AG09309 (cell line): ENCODE measurements at regions not wholly inside any gene's neighbourhood (a gene's known extent, or its start where the extent isn't known, plus 50 kb on each side); places are given as distances from the start of the nearest gene placed in this dataset.

Experiments used
- DNase-seq: peaks from one replicate; pipeline ENCODE4 v3.0.0-alpha.2; 2010; ENCODE audit warnings: low read depth
- H3K4me3 ChIP-seq: 2 replicates; pipeline ENCODE4 v1.5.1; 2011; ENCODE audit warnings: mild to moderate bottlenecking, low read depth, low read length, moderate library complexity; ENCODE audit not compliant: control insufficient read depth
- CTCF ChIP-seq: IDR thresholded peaks from 2 replicates; pipeline ENCODE4 v1.5.1; 2011; ENCODE audit warnings: mild to moderate bottlenecking, low read depth, low read length, inconsistent platforms; ENCODE audit not compliant: insufficient read depth, control insufficient read depth; ENCODE audit errors: missing control alignments

DNA sequence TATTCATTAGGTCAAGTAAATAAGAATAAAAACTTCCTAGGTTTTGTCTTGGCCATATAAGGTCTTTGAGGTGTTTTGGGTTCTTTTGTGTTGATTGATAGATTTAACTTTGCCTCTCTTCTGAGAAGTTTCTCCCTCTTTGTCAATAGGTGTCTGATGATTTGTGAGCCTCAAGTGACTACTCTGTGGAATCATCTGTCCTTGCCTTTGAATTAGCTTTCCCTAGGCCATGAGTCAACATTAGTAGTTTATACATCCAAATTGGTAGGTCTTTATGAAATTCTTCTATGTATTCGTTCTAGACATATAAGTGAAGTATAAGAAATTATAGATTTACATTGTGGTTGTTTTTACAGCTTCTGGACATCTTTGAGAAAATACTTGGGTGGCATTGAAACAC is 864.4 kb downstream of the USP25 start:
- no peak for TF ChIP-seq CTCF
- DNase-seq, result no peak
- H3K4me3 ChIP-seq, result no peak overlapping the region

DNA sequence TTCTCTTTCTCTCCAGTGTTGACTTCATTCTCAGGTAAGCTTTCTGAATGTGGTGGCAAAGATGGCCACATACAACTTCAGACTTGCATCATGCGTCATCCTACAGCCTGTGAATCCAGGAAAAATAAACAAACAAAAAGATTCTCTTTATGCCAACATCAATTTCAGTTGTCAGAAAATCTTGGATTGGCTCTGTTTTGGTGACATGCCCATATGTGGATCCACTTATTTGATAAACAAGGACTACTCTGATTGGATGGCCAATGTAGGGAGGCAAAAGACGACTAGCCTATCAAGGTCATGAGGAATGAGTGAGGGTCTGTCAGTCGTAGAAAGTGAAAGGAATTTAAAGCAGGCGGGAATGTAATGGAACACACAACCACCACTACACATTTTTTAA is 866.6 kb downstream of the USP25 start:
- no peak for TF ChIP-seq CTCF
- DNase-seq, result no peak
- H3K4me3 ChIP-seq, result no peak overlapping the region

DNA sequence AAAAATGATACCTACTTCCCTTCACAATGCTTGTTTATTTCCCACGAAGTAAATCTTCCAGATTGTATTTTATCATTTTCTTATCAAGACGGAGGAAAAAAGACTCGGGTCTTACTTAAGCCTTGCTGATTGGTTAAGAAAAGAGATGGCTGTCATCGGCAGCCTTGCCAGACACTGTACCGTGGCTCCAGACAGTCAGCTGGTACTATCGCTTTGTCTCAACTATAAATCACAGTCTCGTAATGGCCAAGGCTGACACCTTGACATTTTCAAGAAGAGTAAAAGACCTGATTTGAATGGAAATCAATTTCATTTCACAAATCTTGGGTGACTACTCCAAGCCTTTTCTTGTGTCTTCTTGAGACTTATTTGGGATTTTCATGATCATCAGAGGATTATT is 868.0 kb downstream of the USP25 start:
- TF ChIP-seq CTCF, result no peak
- DNase-seq, result no peak
- no peak overlapping the region for H3K4me3 ChIP-seq

- H3K4me3 ChIP-seq, result no peak overlapping the region
Measured at GRCh38 chr21:16605597-16605996, 875.8 kb downstream of the USP25 start.

DNA sequence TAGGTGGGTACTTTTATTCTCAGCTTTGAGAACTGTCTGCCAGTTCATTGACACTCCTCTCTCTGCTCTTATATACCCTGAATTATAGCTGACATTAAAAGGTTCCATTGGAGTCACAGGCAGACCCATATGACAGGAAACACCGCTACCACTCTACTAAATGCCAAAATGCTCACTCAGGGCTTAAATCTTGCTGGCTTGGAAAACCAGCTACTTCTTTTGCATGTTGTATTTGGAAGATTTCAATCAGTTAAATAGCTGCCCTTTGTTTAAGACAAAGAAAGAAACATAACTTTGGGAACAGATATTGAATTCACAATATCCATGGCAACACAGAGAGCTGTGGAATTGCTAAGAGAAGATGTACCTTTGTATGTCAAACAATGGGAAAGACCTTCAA is 876.5 kb downstream of the USP25 start:
- H3K4me3 ChIP-seq, result no peak overlapping the region
- DNase-seq, result no peak
- no peak for TF ChIP-seq CTCF

More at GRCh38 chr21:16605597-16605996, 875.8 kb downstream of the USP25 start:
- no peak for TF ChIP-seq CTCF
- DNase-seq, result no peak

GRCh38 chr21:16608209-16608830 is 878.5 kb downstream of the USP25 start:
- H3K4me3 ChIP-seq, result no peak overlapping the region
- no peak for DNase-seq
- TF ChIP-seq CTCF, result peak; percentile 43

GRCh38 chr21:16619281-16619680 is 889.5 kb downstream of the USP25 start:
- DNase-seq, result no peak
- no peak for TF ChIP-seq CTCF

More at GRCh38 chr21:16619281-16619680, 889.5 kb downstream of the USP25 start:
- H3K4me3 ChIP-seq, result no peak overlapping the region
